ENCODE measurements at regions not wholly inside any gene's neighbourhood (a gene's known extent, or its start where the extent isn't known, plus 50 kb on each side); places are given as distances from the start of the nearest gene placed in this dataset.

DNA sequence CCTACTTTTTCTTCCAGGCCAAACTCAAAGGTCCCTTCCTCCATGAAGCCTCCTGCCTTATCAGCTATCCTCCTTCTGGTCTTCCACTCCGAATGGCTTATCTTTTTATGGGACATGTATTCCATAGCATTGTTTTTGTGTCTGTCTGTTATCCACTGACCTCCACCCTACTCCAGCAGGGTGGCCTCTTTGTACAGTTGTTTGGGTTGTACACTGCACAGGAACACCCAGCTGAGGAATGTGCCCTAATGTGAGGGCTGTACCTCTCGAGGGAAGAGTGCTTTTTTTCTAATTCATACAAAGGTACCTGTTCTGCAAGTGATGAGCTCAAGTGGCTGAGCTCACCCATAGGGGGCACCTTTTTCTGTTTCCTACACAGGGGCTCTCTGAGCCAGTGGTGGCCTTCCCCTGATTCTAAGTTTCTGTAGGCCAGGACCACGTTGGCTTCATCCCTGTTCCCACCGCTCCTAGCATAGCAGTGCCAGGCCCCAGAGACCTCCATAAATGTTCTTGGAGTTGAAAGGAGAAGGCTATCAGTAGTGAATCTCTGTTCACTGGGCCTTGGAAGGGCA lies 108.2 kb downstream of the FOXD2 start:
- Mint-ChIP-seq H3K9me3 (ENCODE audit: unreplicated experiment) (peaks cover 4% of the 10 kb centered on the region), H3K27ac (ENCODE audit: unreplicated experiment) (no peak overlapping the region), H3K4me1 (ENCODE audit: unreplicated experiment) (peaks cover 12% of the 10 kb centered on the region), H3K4me3 (ENCODE audit: unreplicated experiment) (no peak overlapping the region), H3K27me3 (ENCODE audit: unreplicated experiment) (peaks cover 7% of the 10 kb centered on the region), H3K36me3 (ENCODE audit: low read depth, unreplicated experiment) (no peaks in the 10 kb centered on the region)
- TF ChIP-seq, protein P1, sequence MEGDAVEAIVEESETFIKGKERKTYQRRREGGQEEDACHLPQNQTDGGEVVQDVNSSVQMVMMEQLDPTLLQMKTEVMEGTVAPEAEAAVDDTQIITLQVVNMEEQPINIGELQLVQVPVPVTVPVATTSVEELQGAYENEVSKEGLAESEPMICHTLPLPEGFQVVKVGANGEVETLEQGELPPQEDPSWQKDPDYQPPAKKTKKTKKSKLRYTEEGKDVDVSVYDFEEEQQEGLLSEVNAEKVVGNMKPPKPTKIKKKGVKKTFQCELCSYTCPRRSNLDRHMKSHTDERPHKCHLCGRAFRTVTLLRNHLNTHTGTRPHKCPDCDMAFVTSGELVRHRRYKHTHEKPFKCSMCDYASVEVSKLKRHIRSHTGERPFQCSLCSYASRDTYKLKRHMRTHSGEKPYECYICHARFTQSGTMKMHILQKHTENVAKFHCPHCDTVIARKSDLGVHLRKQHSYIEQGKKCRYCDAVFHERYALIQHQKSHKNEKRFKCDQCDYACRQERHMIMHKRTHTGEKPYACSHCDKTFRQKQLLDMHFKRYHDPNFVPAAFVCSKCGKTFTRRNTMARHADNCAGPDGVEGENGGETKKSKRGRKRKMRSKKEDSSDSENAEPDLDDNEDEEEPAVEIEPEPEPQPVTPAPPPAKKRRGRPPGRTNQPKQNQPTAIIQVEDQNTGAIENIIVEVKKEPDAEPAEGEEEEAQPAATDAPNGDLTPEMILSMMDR (IDR thresholded peaks at IDR 0.05; ENCODE audit: unreplicated experiment) = no peak
- DNase-seq (ENCODE audit: low spot score) = no peak

DNA sequence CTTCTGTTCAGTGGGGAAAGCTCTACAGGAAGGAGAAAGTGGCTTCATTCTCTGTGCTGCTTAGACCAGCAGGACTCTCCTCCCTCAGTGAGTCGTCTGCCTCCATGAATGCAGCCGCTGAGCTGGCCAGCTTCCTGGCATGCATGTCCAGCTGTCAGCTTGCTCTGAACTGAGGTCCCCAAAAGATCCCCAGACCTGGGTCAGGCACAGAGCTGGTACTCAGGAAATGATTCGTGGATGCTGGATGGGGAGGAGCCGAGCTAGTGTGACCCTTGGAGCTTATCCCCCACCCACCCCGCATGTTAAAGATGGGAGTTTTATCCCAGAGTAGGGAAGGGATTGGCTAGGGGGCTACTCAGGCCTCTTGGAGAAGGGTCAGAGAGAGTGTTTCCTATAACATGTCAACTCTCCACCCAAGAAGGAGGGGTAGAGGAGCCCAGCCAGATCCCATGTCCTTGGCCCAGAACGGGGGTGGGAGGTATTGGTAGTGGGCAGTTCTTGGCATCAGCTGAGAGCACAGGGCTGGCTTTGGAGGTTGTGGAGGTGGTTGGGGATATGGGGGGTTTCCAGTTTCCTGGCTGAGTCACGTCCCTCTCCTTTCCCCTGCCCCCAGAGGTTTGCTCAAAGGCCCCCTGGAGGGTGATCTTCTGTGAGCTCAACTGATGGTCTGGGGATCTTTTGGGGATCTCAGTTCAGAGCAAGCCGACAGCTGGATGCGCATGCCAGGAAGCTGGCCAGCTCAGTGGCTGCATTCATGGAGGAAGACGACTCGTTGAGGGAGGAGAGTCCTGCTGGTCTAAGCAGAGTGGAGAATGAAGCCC lies 110.1 kb downstream of the FOXD2 start:
- TF ChIP-seq, protein P1 (IDR thresholded peaks at IDR 0.05; ENCODE audit: unreplicated experiment) = no peak
- H3K4me1 Mint-ChIP-seq (ENCODE audit: unreplicated experiment) = peaks cover 20% of the 10 kb centered on the region
- H3K36me3 Mint-ChIP-seq (ENCODE audit: low read depth, unreplicated experiment) = no peaks in the 10 kb centered on the region
- H3K27me3 Mint-ChIP-seq (ENCODE audit: unreplicated experiment) = peaks cover 6% of the 10 kb centered on the region
- H3K27ac Mint-ChIP-seq (ENCODE audit: unreplicated experiment) = no peak overlapping the region
- no peak overlapping the region for H3K4me3 Mint-ChIP-seq (ENCODE audit: unreplicated experiment)
- DNase-seq (ENCODE audit: low spot score) = no peak
- peaks cover 4% of the 10 kb centered on the region for H3K9me3 Mint-ChIP-seq (ENCODE audit: unreplicated experiment)

DNA sequence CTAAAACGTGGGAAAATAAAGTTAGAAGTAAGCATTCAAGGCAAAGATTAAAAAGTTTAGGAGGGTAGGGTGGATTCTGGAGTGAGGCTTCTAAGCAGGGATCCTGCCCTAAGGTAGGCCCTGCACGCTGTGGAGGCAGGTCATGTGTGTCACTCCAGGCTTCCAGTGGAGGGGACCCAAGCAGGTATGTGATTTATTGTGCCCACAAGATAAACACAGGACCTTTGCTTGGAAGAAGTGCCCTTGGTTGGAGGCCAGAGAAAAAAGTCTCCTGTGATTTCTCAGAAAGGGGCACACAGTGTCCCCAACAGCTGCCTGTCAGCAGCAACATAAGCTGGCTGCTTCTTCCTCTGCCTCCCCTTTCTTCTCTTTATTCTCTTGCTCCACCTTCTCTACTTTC lies 110.8 kb downstream of the FOXD2 start:
- H3K27me3 Mint-ChIP-seq (ENCODE audit: unreplicated experiment) = peaks cover 6% of the 10 kb centered on the region
- H3K4me1 Mint-ChIP-seq (ENCODE audit: unreplicated experiment) = peaks cover 21% of the 10 kb centered on the region
- no peaks in the 10 kb centered on the region for H3K36me3 Mint-ChIP-seq (ENCODE audit: low read depth, unreplicated experiment)
- TF ChIP-seq, protein P1 (IDR thresholded peaks at IDR 0.05; ENCODE audit: unreplicated experiment) = no peak
- H3K27ac Mint-ChIP-seq (ENCODE audit: unreplicated experiment) = no peak overlapping the region
- H3K9me3 Mint-ChIP-seq (ENCODE audit: unreplicated experiment) = no peaks in the 10 kb centered on the region
- H3K4me3 Mint-ChIP-seq (ENCODE audit: unreplicated experiment) = no peak overlapping the region
- DNase-seq (ENCODE audit: low spot score) = no peak

DNA sequence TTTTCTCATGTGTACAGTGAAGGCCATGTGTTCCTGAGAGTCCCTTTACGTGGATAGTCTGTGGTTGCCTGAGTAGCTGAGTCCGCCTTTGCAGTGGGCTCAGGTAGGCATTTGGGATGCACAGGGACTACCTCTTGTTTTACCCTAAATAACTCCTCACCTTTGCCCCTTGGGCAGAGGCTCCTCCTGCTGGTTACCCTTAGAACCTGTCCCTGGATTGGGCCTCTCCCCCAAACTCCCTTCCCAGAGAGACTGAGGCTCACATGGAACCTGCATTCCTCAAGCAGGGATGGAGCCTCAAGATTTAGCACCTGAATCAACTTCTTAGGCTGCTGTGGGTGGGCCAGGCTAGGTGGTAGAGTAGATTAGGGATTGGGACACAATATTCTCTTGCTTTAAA lies 111.7 kb downstream of the FOXD2 start:
- H3K27me3 Mint-ChIP-seq (ENCODE audit: unreplicated experiment) = peaks cover 6% of the 10 kb centered on the region
- peaks cover 21% of the 10 kb centered on the region for H3K4me1 Mint-ChIP-seq (ENCODE audit: unreplicated experiment)
- no peaks in the 10 kb centered on the region for H3K36me3 Mint-ChIP-seq (ENCODE audit: low read depth, unreplicated experiment)
- no peak for DNase-seq (ENCODE audit: low spot score)
- H3K4me3 Mint-ChIP-seq (ENCODE audit: unreplicated experiment) = no peak overlapping the region
- TF ChIP-seq, protein P1 (IDR thresholded peaks at IDR 0.05; ENCODE audit: unreplicated experiment) = no peak
- H3K27ac Mint-ChIP-seq (ENCODE audit: unreplicated experiment) = no peak overlapping the region
- no peaks in the 10 kb centered on the region for H3K9me3 Mint-ChIP-seq (ENCODE audit: unreplicated experiment)

DNA sequence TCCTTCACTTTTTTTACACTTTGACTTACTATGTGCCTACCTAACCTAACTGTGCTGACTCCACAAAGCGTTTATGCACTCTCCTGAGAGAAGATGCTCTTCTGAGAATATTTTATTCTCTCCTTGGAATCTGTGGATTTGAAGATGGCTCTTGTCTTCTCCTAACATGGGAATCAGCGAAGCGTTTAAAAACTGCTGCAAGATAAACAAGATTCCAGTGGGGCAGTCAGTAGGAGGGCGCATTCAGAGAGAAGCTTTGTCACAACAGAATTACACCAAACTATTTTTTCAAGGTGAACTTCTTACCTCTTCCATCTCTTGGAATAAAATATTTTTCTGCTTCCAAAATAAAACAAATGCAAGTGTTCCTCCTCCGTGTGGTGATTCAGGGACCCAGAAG lies 113.1 kb downstream of the FOXD2 start:
- H3K27ac Mint-ChIP-seq (ENCODE audit: unreplicated experiment) = no peak overlapping the region
- no peaks in the 10 kb centered on the region for H3K36me3 Mint-ChIP-seq (ENCODE audit: low read depth, unreplicated experiment)
- no peak for DNase-seq (ENCODE audit: low spot score)
- H3K4me3 Mint-ChIP-seq (ENCODE audit: unreplicated experiment) = no peak overlapping the region
- peaks cover 6% of the 10 kb centered on the region for H3K27me3 Mint-ChIP-seq (ENCODE audit: unreplicated experiment)
- H3K9me3 Mint-ChIP-seq (ENCODE audit: unreplicated experiment) = no peaks in the 10 kb centered on the region
- TF ChIP-seq, protein P1 (IDR thresholded peaks at IDR 0.05; ENCODE audit: unreplicated experiment) = no peak
- peaks cover 18% of the 10 kb centered on the region for H3K4me1 Mint-ChIP-seq (ENCODE audit: unreplicated experiment)
